GM21576 (cell line): ENCODE measurements at regions not wholly inside any gene's neighbourhood (a gene's known extent, or its start where the extent isn't known, plus 50 kb on each side); places are given as distances from the start of the nearest gene placed in this dataset.

Experiments
- ATAC-seq: cut with Tn5 transposase; IDR thresholded peaks from one replicate; pipeline ENCODE4 v1.9.1; 2021; ENCODE audit warnings: mild to moderate bottlenecking, moderate library complexity; ENCODE audit not compliant: unreplicated experiment

GRCh38 chr13:44271031-44271455 lies 102.6 kb upstream of the SERP2 start:
- no peak for ATAC-seq

GRCh38 chr13:44271473-44271872 lies 102.2 kb upstream of the SERP2 start:
- no peak for ATAC-seq

DNA sequence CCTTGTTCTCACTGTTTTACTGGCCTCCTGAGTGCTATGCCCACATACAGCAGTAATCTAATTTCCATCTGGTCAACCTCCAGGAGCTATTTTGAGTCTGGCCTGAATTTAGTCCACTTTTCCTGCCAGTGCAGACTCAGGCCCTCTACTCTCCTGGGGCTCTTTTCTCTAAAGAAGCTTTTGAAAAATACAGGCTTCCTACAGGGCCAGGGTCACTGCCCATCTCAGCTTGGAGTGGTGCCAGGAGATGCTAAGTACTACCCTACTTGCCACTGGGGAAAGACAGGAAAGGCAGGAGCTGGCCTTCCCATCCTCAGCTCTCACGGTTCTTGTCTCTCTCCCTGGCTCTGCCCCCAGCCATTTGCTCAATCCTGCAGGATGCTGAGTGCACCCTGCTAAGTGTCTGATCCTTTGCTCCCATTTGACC lies 101.7 kb upstream of the SERP2 start:
- ATAC-seq, result no peak

DNA sequence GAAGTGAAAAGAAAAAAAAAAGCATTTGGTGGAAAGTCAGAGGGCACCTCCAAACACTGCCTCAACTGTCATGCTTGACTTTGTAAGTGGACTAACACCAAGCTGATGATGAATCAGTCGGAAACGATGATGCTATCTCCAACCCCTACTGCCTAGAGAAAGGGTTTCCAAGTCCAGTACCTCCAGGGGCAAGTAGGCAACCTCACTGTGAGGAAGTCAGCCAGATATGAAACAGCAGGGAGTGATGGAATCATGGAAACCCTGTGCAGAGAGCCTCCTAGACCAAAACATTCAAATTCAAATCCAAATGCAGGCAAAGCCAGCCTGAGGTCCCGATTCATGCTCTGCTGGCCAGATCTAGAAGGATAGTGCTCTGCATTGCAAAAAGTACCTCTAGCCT lies 100.9 kb upstream of the SERP2 start:
- ATAC-seq, result no peak

DNA sequence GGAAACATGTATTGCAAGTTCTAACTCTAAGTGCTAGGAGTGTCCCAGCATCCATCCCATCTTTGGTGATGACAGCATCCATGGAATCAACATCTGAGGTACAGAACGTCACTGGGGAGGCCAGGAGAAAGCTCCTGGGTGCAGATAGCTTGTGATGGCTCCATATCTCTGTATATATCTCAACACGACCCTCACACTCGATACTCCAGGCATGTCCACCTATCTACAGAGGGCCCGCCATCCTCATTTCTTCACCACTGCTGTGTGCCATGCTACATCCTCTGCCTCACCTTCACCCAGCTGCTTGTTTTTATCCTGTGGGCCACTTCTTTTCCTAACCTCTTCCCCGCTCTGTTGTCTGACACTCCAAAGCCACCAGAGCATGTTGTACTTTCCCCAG lies 100.4 kb upstream of the SERP2 start:
- no peak for ATAC-seq

- ATAC-seq, result peak; percentile 86
Measured at GRCh38 chr13:44273991-44274770, 99.4 kb upstream of the SERP2 start.

GRCh38 chr13:44274771-44275205 lies 98.8 kb upstream of the SERP2 start:
- no peak for ATAC-seq

DNA sequence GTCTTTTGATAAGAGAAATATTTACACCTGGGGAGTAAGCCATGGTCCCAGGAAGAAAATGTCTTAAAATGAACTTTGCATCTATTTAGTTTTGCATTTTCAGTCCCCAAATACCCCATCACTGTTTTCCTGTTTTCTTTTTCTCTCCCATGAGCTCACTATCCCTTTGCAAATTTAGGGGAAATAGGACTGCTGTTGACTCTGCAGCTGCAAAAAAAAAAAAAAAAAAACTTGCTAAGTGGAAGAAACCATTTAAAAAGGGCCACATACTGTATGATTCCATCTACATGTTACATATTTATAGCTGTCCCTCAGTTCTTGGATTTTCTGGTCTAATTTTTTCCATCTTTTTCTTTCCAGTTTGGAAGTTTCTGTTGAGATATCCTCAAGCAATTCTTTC lies 98.2 kb upstream of the SERP2 start:
- no peak for ATAC-seq

- ATAC-seq, result no peak
Measured at GRCh38 chr13:44276061-44276460, 97.6 kb upstream of the SERP2 start.

DNA sequence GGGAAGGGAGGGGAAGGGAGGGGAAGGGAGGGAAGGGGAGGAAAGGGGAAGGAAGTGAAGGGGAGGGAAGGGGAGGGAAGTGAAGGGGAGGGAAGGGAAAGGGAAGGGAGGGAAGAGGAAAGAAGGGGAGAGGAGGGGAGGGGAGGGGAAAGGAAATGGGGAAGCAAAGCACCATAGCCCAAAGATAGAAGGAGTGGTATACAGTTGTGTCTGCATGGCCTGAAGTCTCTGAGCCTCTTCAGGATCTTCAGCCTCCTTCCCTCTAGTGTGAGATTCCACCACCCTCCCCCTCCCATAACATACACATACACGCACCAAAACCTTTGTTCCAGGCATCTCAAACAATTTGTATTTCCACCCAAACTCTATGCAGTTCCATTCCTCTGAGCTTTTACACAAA lies 96.2 kb upstream of the SERP2 start:
- no peak for ATAC-seq

DNA sequence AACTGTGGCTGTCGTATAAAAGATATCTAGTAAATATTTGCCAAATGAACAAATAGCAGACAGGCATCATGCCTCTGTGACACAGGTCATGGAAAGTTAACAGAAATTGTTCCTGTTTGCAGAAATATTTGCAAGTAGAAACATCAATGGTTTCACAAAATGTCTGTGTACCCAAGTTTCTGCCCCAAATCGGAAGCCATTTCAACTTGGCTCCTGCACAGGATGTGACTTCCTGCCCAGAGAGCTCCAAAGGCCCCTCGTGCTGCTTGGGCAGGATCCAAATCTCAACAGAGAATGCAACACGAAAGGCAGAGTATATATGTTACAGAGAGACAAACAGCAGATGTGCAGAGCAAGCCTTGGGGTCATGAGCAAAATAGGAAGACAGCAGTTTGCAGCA lies 95.5 kb upstream of the SERP2 start:
- ATAC-seq, result no peak

DNA sequence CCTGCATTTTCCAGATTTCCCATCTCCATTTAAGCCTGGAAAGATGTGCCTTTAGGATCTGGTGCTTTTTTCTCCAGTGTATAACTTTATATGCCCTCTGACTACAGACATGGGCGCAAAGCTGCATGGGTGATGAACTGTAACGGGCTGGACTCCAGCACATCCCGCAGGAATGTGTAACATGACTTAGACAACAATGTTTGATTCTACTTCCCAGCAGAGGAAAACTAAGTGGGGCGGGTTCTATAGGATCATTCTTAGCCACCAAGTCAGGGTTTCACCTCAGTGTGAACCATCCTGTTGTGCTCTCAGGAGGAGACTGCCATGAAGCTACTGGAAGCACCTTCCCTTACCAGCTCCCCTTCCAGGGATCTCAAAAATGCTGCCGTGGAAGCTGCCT lies 93.2 kb upstream of the SERP2 start:
- ATAC-seq, result no peak

GRCh38 chr13:44281252-44282000 lies 92.2 kb upstream of the SERP2 start:
- ATAC-seq, result no peak

GRCh38 chr13:44283600-44283999 lies 90.0 kb upstream of the SERP2 start:
- ATAC-seq, result no peak

DNA sequence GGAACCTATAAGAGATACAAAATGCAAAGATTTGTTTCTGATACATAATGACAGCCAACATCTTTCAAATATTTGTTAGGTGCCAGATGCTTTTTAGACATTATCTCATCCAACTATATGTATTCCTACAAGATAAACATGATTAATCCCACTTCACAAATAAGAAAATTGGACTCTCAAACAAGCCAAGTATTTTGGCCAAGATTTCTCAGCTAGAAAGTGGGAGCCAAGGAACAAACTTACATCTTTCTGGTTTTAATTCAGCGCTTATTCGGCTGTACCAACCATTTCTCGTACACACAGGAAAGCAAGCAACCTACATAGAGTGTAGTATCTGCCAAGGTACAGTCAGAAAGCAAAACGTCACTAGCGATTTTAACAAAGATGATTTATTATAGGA lies 85.7 kb upstream of the SERP2 start:
- no peak for ATAC-seq

- no peak for ATAC-seq
Measured at GRCh38 chr13:44292545-44292944, 81.1 kb upstream of the SERP2 start.

- ATAC-seq, result no peak
Measured at GRCh38 chr13:44293374-44293773, 80.2 kb upstream of the SERP2 start.

DNA sequence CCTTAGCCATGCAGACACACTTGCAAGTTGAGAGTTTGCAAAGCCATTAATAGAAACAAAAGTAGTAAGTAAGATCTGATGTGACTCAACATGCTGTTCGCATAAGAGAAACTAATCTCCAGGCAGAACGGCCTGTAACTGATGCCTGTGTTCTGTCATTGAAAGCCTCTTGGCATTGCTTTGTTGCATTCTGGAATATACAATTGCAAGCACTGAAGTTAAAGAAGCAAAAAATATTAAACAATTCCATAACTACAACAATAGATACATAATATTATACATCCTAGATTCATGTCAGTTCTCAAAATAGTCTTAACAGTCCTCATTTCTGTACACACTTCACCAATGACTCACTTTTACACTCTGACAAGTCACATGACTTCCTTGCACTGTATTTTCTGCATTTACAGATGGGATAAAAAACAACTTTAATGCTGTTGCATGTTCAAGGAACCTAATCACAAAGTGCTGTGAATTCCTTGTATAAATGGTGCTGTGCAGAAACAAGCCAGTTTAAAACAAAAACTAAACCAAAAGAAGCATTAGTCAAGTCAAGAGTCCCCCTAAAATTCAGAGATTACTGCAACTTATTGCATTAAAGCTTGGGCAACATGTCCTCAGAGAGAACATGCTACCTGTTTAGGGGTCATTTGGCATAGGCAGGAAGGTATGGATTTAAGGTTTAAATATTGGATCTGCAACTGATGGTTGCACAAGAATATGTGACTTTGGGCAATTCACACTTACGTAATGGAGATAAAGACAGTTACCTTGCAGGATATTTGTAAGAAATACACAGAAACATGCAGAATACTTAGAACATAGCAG lies 79.5 kb upstream of the SERP2 start:
- ATAC-seq, result no peak

GRCh38 chr13:44294876-44295275 lies 78.7 kb upstream of the SERP2 start:
- ATAC-seq, result no peak

DNA sequence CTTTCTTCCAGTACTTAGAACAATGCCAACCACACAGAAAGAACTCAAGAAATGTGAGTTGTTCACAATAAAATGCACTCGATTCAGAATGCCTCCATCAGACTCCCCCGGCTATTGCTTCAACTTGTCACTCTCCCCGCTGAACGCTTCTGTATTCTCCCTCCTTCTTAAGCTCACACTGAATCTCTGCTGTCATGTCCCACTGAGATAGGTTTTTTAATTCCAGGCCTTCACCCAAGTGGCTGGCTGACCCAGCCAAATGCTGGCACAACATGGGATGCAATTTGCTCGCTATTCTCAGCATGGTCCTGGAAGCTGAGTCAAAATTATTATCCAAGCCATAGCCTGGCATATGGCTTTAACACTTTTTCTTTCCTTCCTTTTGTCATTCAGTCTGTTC lies 76.8 kb upstream of the SERP2 start:
- ATAC-seq, result no peak

- no peak for ATAC-seq
Measured at GRCh38 chr13:44298314-44298713, 75.3 kb upstream of the SERP2 start.
